ENCODE measurements at regions not wholly inside any gene's neighbourhood (a gene's known extent, or its start where the extent isn't known, plus 50 kb on each side); places are given as distances from the start of the nearest gene placed in this dataset.

GRCh38 chr11:79546351-79546750 is 105.5 kb upstream of the TENM4 start:
- TF ChIP-seq CEBPB (IDR thresholded peaks at IDR 0.05) (no peak), RAD21 (IDR thresholded peaks at IDR 0.05; ENCODE audit: low read depth) (no peak), EP300 (IDR thresholded peaks at IDR 0.05; ENCODE audit: borderline replicate concordance) (no peak), TEAD4 (IDR thresholded peaks at IDR 0.05) (no peak), FOXM1 (IDR thresholded peaks at IDR 0.05; ENCODE audit: borderline replicate concordance, low read depth) (no peak), MAX (IDR thresholded peaks at IDR 0.05) (no peak), REST (IDR thresholded peaks at IDR 0.05; ENCODE audit: low read depth) (no peak), TAF1 (IDR thresholded peaks at IDR 0.05; ENCODE audit: low read depth) (no peak), TCF12 (IDR thresholded peaks at IDR 0.05; ENCODE audit: low read depth) (no peak), ZBTB7A (IDR thresholded peaks at IDR 0.05; ENCODE audit: low read depth) (no peak), YY1 (IDR thresholded peaks at IDR 0.05; ENCODE audit: low read depth) (no peak), EGR1 (IDR thresholded peaks at IDR 0.05) (no peak), NFIC (IDR thresholded peaks at IDR 0.05) (no peak)

All from Ishikawa (cell line).